ENCODE measurements at regions not wholly inside any gene's neighbourhood (a gene's known extent, or its start where the extent isn't known, plus 50 kb on each side); places are given as distances from the start of the nearest gene placed in this dataset.

- DNase-seq: no peak
Observed at GRCh38 chr15:62558640-62559380, 393.7 kb upstream of the C2CD4B start.

GRCh38 chr15:62559381-62559733 lies 394.3 kb upstream of the C2CD4B start:
- no peak for DNase-seq

GRCh38 chr15:62561059-62561519 lies 396.0 kb upstream of the C2CD4B start:
- no peak for DNase-seq

- DNase-seq: no peak
Observed at GRCh38 chr15:62561571-62561970, 396.5 kb upstream of the C2CD4B start.

GRCh38 chr15:62564886-62565633 lies 400.0 kb upstream of the C2CD4B start:
- no peak for DNase-seq

GRCh38 chr15:62565634-62566026 lies 400.5 kb upstream of the C2CD4B start:
- no peak for DNase-seq

- no peak for DNase-seq
Observed at GRCh38 chr15:62566248-62566647, 401.2 kb upstream of the C2CD4B start.

GRCh38 chr15:62567501-62567900 lies 402.4 kb upstream of the C2CD4B start:
- no peak for DNase-seq

GRCh38 chr15:62568004-62568403 lies 402.9 kb upstream of the C2CD4B start:
- DNase-seq: no peak

GRCh38 chr15:62568702-62569101 lies 403.6 kb upstream of the C2CD4B start:
- no peak for DNase-seq

GRCh38 chr15:62569460-62570404 lies 404.6 kb upstream of the C2CD4B start:
- peak; percentile 29 to 83 for DNase-seq

GRCh38 chr15:62570405-62570783 lies 405.3 kb upstream of the C2CD4B start:
- no peak for DNase-seq

GRCh38 chr15:62571072-62571471 lies 406.0 kb upstream of the C2CD4B start:
- no peak for DNase-seq

- DNase-seq: no peak
Observed at GRCh38 chr15:62572797-62573196, 407.7 kb upstream of the C2CD4B start.

- DNase-seq: no peak
Observed at GRCh38 chr15:62573876-62574275, 408.8 kb upstream of the C2CD4B start.

GRCh38 chr15:62578546-62578945 lies 413.5 kb upstream of the C2CD4B start:
- DNase-seq: no peak

GRCh38 chr15:62578960-62579359 lies 413.9 kb upstream of the C2CD4B start:
- no peak for DNase-seq

- DNase-seq: no peak
Observed at GRCh38 chr15:62579842-62580241, 414.8 kb upstream of the C2CD4B start.

- no peak for DNase-seq
Observed at GRCh38 chr15:62582580-62582979, 417.5 kb upstream of the C2CD4B start.

- no peak for DNase-seq
Observed at GRCh38 chr15:62584301-62585235, 419.5 kb upstream of the C2CD4B start.

GRCh38 chr15:62588938-62589670 lies 424.0 kb upstream of the C2CD4B start:
- DNase-seq: peak in 1 of 2 experiments; percentile 10

Measured in NCI-H1930 (cell line).